ENCODE measurements at regions not wholly inside any gene's neighbourhood (a gene's known extent, or its start where the extent isn't known, plus 50 kb on each side); places are given as distances from the start of the nearest gene placed in this dataset.

DNA sequence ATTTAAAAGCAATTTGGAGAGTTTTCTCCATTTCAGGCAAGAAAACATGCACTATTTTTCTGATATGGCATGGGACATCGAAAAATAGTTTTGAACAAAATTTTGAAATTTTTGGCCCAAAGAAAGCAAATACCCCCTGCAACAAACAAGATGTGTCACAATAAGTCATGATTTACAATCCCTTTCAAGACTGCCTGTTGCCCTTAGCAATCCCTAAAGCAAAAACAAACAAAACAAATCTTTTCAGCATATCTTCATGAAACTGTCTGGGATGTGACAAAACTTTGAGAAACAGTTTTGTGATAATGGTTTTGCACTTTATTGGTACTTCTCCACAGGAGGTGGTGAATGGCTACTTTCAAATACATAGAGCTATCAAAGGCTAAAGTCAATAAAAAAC, 1888.7 kb upstream of the PIK3C3 start:
- Histone ChIP-seq H3K4me1 (ENCODE audit: control insufficient read depth, insufficient read depth, low read length, poor library complexity, severe bottlenecking) (no peaks in the 10 kb centered on the region), H3K9me3 (ENCODE audit: control insufficient read depth, low read length) (no peaks in the 10 kb centered on the region), H3K4me3 (ENCODE audit: insufficient read depth, low read depth, low read length, poor library complexity, severe bottlenecking) (no peak overlapping the region), H3K36me3 (ENCODE audit: control insufficient read depth, insufficient read depth, low read length) (no peaks in the 10 kb centered on the region), H3K27me3 (replicated peaks; ENCODE audit: control insufficient read depth, insufficient read depth, low read length, poor library complexity, severe bottlenecking) (no peaks in the 10 kb centered on the region), H3K27ac (ENCODE audit: insufficient read depth, low read length, poor library complexity, severe bottlenecking) (no peak overlapping the region)
- DNase-seq, result no peak

DNA sequence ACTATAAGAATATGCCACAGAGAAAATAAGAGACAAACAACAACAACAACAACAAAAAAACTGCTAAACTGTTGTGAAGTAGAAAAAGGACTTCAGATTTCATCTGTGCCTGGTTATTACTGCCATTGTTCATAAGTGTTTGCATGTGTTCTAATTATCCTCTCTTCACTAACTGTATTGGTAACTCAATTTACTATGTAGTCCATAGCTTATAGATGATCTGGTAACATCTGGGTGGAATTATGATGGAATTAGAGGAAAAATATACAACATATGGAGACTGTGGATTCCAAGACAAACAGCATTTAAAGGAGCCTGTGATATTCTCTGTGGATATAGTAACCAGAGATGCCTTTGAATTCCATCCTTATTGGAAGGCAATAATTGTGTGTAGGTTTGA, 1891.5 kb upstream of the PIK3C3 start:
- Histone ChIP-seq H3K27ac (ENCODE audit: insufficient read depth, low read length, poor library complexity, severe bottlenecking) (no peak overlapping the region), H3K4me3 (ENCODE audit: insufficient read depth, low read depth, low read length, poor library complexity, severe bottlenecking) (no peak overlapping the region), H3K36me3 (ENCODE audit: control insufficient read depth, insufficient read depth, low read length) (no peaks in the 10 kb centered on the region), H3K27me3 (replicated peaks; ENCODE audit: control insufficient read depth, insufficient read depth, low read length, poor library complexity, severe bottlenecking) (no peaks in the 10 kb centered on the region), H3K9me3 (ENCODE audit: control insufficient read depth, low read length) (no peaks in the 10 kb centered on the region), H3K4me1 (ENCODE audit: control insufficient read depth, insufficient read depth, low read length, poor library complexity, severe bottlenecking) (no peaks in the 10 kb centered on the region)
- no peak for DNase-seq

DNA sequence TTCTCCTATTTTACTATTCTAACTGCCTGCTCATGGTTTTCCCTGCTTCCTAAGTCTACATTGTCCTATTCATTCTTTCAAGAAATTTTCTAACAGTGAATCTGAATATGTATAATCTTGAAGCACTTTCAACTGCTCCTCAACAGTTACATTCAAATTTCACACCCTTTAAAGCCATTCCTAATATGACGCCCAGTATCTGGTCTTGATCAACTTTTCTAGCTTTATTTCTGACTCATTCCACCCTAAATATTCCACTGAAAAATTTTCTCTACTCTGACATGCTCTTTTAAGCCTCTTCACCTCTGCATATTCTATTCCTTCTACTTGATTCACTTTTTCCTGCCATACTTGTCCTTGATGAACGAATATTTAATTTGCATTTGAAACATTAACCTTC, 1893.9 kb upstream of the PIK3C3 start:
- Histone ChIP-seq H3K4me3 (ENCODE audit: insufficient read depth, low read depth, low read length, poor library complexity, severe bottlenecking) (no peak overlapping the region), H3K27ac (ENCODE audit: insufficient read depth, low read length, poor library complexity, severe bottlenecking) (no peak overlapping the region), H3K27me3 (replicated peaks; ENCODE audit: control insufficient read depth, insufficient read depth, low read length, poor library complexity, severe bottlenecking) (no peaks in the 10 kb centered on the region), H3K4me1 (ENCODE audit: control insufficient read depth, insufficient read depth, low read length, poor library complexity, severe bottlenecking) (no peaks in the 10 kb centered on the region), H3K9me3 (ENCODE audit: control insufficient read depth, low read length) (no peaks in the 10 kb centered on the region), H3K36me3 (ENCODE audit: control insufficient read depth, insufficient read depth, low read length) (no peaks in the 10 kb centered on the region)
- DNase-seq, result no peak

DNA sequence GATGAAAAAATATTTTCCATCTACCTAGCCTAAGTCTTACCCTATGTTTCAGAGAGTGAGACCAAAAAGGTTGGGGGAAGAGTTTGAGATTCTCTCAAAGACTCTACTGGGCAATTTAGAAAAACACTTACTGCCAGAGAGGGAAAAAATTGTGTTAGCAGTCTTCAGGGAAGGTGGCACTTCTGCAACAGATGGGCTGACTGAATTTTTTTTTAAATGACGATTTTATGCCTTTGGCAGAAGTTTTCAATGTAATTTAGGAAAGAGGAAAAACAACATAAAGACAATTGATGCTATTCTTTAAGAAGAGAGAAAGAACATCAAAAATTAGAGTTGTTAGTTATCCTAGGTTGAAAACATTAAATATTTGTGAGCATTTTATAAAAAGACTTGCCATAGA, 1894.5 kb upstream of the PIK3C3 start:
- Histone ChIP-seq H3K4me1 (ENCODE audit: control insufficient read depth, insufficient read depth, low read length, poor library complexity, severe bottlenecking) (no peaks in the 10 kb centered on the region), H3K27ac (ENCODE audit: insufficient read depth, low read length, poor library complexity, severe bottlenecking) (no peak overlapping the region), H3K9me3 (ENCODE audit: control insufficient read depth, low read length) (no peaks in the 10 kb centered on the region), H3K4me3 (ENCODE audit: insufficient read depth, low read depth, low read length, poor library complexity, severe bottlenecking) (no peak overlapping the region), H3K36me3 (ENCODE audit: control insufficient read depth, insufficient read depth, low read length) (no peaks in the 10 kb centered on the region), H3K27me3 (replicated peaks; ENCODE audit: control insufficient read depth, insufficient read depth, low read length, poor library complexity, severe bottlenecking) (no peaks in the 10 kb centered on the region)
- no peak for DNase-seq

DNA sequence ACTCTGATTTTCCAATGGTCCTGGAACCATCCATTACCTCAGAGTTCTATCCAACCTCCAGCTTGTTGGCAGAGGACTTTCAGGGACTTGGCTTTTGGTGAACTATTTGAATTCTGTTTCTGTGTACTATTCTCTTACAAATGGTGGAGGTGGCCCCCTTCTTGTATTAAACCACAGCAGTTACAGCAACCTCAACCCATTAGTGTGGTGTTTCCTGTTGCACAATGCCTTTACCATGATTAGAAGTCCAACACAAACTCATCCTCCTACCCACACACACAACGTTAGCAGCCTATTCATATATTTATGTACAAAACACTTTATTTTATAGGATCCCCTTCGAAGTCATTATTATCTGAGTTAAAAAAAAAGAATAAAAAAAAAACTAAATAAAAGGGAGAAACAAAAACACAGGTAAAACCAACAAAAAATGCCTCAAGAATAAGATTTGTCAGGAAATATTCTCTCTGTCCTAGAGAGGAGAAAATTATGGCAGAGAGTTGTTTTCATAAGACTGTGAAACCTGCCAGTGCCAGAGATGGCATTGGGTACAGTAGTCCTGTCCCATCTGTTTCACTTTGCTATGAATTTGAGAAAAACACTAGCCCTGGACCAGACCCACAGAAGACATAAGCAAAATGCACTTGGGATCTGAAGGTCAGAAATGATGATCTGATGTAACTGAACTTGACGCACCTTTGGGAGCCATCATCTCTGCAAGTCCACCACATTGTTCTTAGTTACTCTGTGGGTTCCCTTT, 1896.0 kb upstream of the PIK3C3 start:
- Histone ChIP-seq H3K27ac (ENCODE audit: insufficient read depth, low read length, poor library complexity, severe bottlenecking) (no peak overlapping the region), H3K9me3 (ENCODE audit: control insufficient read depth, low read length) (no peaks in the 10 kb centered on the region), H3K36me3 (ENCODE audit: control insufficient read depth, insufficient read depth, low read length) (no peaks in the 10 kb centered on the region), H3K4me1 (ENCODE audit: control insufficient read depth, insufficient read depth, low read length, poor library complexity, severe bottlenecking) (no peaks in the 10 kb centered on the region), H3K27me3 (replicated peaks; ENCODE audit: control insufficient read depth, insufficient read depth, low read length, poor library complexity, severe bottlenecking) (no peaks in the 10 kb centered on the region), H3K4me3 (ENCODE audit: insufficient read depth, low read depth, low read length, poor library complexity, severe bottlenecking) (no peak overlapping the region)
- no peak for DNase-seq

DNA sequence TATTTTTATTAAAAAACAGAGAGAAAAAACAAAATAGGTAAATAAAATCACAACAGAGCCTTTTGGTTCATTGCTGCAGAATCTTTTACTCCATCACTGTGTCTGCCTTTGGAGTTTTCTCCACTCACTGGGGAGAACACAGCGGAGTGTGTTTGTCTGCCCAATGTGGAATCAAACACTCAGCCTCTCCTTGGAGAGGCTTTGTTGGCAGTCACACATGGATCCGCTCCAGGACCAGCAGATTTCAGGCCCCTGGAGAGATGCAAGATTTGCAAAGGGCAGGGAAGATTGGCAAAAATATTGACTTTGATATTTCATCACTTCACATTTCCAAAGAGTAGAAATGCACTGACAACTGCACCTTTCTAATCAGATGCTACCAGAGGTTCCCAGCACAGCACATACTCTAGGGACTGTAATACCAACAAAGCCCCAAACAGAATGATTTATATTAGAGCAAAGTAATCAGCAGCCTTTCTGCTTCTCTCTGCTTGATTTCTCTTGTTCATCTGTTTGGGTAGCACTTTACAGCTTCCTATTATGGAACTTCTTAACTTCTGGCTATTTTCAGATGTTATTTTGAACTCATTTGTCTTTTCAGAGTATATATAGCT, 1898.8 kb upstream of the PIK3C3 start:
- no peak for DNase-seq
- Histone ChIP-seq H3K27me3 (replicated peaks; ENCODE audit: control insufficient read depth, insufficient read depth, low read length, poor library complexity, severe bottlenecking) (no peaks in the 10 kb centered on the region), H3K4me1 (ENCODE audit: control insufficient read depth, insufficient read depth, low read length, poor library complexity, severe bottlenecking) (no peaks in the 10 kb centered on the region), H3K36me3 (ENCODE audit: control insufficient read depth, insufficient read depth, low read length) (no peaks in the 10 kb centered on the region), H3K27ac (ENCODE audit: insufficient read depth, low read length, poor library complexity, severe bottlenecking) (no peak overlapping the region), H3K4me3 (ENCODE audit: insufficient read depth, low read depth, low read length, poor library complexity, severe bottlenecking) (no peak overlapping the region), H3K9me3 (ENCODE audit: control insufficient read depth, low read length) (no peaks in the 10 kb centered on the region)

DNA sequence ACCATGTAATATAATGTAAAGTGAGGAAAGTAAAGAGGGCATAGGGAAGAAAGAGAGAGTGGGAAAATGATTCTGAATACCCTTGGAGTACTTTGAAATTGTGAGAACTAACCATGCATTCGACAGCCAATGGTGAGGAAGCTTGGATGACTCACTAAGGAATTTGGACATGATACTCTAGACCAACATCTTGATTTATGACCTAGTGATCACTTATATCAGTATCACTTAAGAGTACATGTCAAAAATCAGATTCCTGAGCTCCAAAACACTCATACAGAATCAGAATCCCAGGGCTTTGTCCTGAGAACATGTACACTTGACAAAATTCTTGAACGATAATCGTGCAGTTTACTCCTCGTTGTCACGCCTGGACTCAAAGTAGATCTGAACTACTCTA, 1899.8 kb upstream of the PIK3C3 start:
- Histone ChIP-seq H3K4me3 (ENCODE audit: insufficient read depth, low read depth, low read length, poor library complexity, severe bottlenecking) (no peak overlapping the region), H3K27ac (ENCODE audit: insufficient read depth, low read length, poor library complexity, severe bottlenecking) (no peak overlapping the region), H3K36me3 (ENCODE audit: control insufficient read depth, insufficient read depth, low read length) (no peaks in the 10 kb centered on the region), H3K27me3 (replicated peaks; ENCODE audit: control insufficient read depth, insufficient read depth, low read length, poor library complexity, severe bottlenecking) (no peaks in the 10 kb centered on the region), H3K9me3 (ENCODE audit: control insufficient read depth, low read length) (no peaks in the 10 kb centered on the region), H3K4me1 (ENCODE audit: control insufficient read depth, insufficient read depth, low read length, poor library complexity, severe bottlenecking) (no peaks in the 10 kb centered on the region)
- no peak for DNase-seq

DNA sequence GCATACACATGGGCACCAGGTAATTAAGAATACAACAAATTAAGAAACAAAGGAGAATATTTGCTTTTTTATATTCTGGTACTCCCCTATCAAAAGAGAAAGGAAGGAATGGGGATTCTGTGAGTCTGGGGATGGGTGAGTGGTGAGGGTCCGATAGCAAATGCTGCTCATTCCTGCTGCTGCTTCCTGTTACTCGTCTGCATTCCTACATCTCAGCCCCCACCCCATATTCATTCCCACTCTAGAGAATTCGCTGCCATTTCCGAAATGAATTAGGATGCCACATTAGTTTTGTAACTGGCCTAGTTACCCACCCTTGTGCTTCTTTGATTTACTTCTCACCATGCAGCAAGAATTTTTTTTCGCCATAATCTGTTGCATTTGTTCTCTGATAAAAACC, 1905.3 kb upstream of the PIK3C3 start:
- no peaks in the 10 kb centered on the region for H3K9me3 ChIP-seq (ENCODE audit: control insufficient read depth, low read length)
- DNase-seq, result no peak
- no peaks in the 10 kb centered on the region for H3K36me3 ChIP-seq (ENCODE audit: control insufficient read depth, insufficient read depth, low read length)

DNA sequence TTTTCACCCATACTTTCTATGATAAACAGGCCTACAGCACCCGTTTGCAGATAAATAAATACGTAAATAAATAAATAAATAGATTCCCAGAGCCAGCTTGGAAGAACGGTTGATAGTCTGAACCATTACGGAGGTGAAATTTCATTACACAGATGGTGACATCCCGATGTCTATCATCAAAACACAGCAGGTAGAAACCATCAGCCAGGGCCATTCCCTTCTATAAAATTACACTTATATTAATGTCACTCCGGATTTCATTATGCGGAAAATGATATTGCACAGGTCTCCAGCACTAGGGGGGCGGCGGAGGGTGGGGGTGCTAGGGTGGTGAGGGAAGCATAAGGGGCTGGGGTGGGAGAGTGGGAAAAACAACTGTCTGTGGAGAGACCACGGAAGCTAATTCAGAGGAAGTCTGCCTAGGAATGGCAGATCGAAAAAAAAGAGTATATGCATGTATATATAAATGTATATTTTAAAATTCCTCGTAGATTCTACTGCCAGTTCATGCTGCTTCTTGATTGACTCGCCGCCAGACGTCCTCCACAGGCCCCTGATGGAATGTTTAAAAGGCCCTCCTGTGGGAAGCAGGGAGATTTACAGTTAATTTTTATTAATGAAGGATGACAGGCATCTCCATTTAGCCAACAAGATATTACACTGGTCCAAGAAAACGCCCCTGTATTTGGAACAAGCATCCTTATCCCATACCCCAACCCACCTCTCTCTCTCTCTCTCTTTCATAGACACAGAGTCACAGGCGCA, 1906.0 kb upstream of the PIK3C3 start:
- Histone ChIP-seq H3K27me3 (replicated peaks; ENCODE audit: control insufficient read depth, insufficient read depth, low read length, poor library complexity, severe bottlenecking) (no peaks in the 10 kb centered on the region), H3K4me3 (ENCODE audit: insufficient read depth, low read depth, low read length, poor library complexity, severe bottlenecking) (no peak overlapping the region), H3K27ac (ENCODE audit: insufficient read depth, low read length, poor library complexity, severe bottlenecking) (no peak overlapping the region), H3K36me3 (ENCODE audit: control insufficient read depth, insufficient read depth, low read length) (no peaks in the 10 kb centered on the region), H3K4me1 (ENCODE audit: control insufficient read depth, insufficient read depth, low read length, poor library complexity, severe bottlenecking) (no peaks in the 10 kb centered on the region), H3K9me3 (ENCODE audit: control insufficient read depth, low read length) (no peaks in the 10 kb centered on the region)
- no peak for DNase-seq

More for the DNA sequence above, 1905.3 kb upstream of the PIK3C3 start:
- Histone ChIP-seq H3K27ac (ENCODE audit: insufficient read depth, low read length, poor library complexity, severe bottlenecking) (no peak overlapping the region), H3K4me3 (ENCODE audit: insufficient read depth, low read depth, low read length, poor library complexity, severe bottlenecking) (no peak overlapping the region), H3K4me1 (ENCODE audit: control insufficient read depth, insufficient read depth, low read length, poor library complexity, severe bottlenecking) (no peaks in the 10 kb centered on the region), H3K27me3 (replicated peaks; ENCODE audit: control insufficient read depth, insufficient read depth, low read length, poor library complexity, severe bottlenecking) (no peaks in the 10 kb centered on the region)

DNA sequence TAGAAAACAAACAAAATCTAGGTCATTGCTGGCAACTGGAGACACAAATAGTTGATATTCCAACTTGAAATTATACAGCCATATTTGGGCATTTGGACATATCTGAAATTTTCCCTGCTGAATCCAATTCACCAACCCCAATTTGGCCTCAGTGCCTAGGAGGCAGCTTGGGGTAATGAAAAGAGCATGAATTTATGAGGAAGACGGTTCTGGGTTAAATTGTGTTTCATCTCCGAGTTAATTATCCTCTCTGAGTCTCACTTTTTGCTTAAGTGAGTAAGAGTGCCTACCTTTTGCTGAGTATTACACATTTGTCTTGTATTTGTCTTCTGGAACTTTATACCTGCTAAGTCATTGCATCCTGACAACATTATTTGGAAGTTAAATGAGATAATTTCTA, 1906.8 kb upstream of the PIK3C3 start:
- H3K4me3 ChIP-seq (ENCODE audit: insufficient read depth, low read depth, low read length, poor library complexity, severe bottlenecking), result no peak overlapping the region
- no peak for DNase-seq
- no peak overlapping the region for H3K27ac ChIP-seq (ENCODE audit: insufficient read depth, low read length, poor library complexity, severe bottlenecking)

More for the DNA sequence above, 1906.8 kb upstream of the PIK3C3 start:
- Histone ChIP-seq H3K36me3 (ENCODE audit: control insufficient read depth, insufficient read depth, low read length) (no peaks in the 10 kb centered on the region), H3K27me3 (replicated peaks; ENCODE audit: control insufficient read depth, insufficient read depth, low read length, poor library complexity, severe bottlenecking) (no peaks in the 10 kb centered on the region), H3K9me3 (ENCODE audit: control insufficient read depth, low read length) (no peaks in the 10 kb centered on the region), H3K4me1 (ENCODE audit: control insufficient read depth, insufficient read depth, low read length, poor library complexity, severe bottlenecking) (no peaks in the 10 kb centered on the region)

All from effector memory CD4-positive, alpha-beta T cell (primary cell).